ENCODE measurements at regions not wholly inside any gene's neighbourhood (a gene's known extent, or its start where the extent isn't known, plus 50 kb on each side); places are given as distances from the start of the nearest gene placed in this dataset.

- no peak overlapping the region for H3K4me3 ChIP-seq (ENCODE audit: low read depth, low read length)
- H3K4me1 ChIP-seq, result no peaks in the 10 kb centered on the region
- no peaks in the 10 kb centered on the region for H3K27me3 ChIP-seq
- H3K9me3 ChIP-seq, result no peaks in the 10 kb centered on the region
- TF ChIP-seq CTCF (IDR thresholded peaks at IDR 0.05; ENCODE audit: low read depth, low read length), result no peak
- no peaks in the 10 kb centered on the region for H3K36me3 ChIP-seq
- DNase-seq, result no peak
These were observed 70.6 kb upstream of the ARHGAP5 start for GRCh38 chr14:32006263-32007110.

- H3K27me3 ChIP-seq, result no peaks in the 10 kb centered on the region
- H3K4me3 ChIP-seq (ENCODE audit: low read depth, low read length), result no peak overlapping the region
- no peaks in the 10 kb centered on the region for H3K4me1 ChIP-seq
- no peak for TF ChIP-seq CTCF (IDR thresholded peaks at IDR 0.05; ENCODE audit: low read depth, low read length)
- H3K9me3 ChIP-seq, result no peaks in the 10 kb centered on the region
- DNase-seq, result no peak
- H3K36me3 ChIP-seq, result no peaks in the 10 kb centered on the region
These were observed 69.2 kb upstream of the ARHGAP5 start for GRCh38 chr14:32007755-32008362.

GRCh38 chr14:32008602-32009193 is 68.4 kb upstream of the ARHGAP5 start:
- Histone ChIP-seq H3K36me3 (no peaks in the 10 kb centered on the region), H3K27me3 (no peaks in the 10 kb centered on the region), H3K4me1 (no peaks in the 10 kb centered on the region), H3K4me3 (ENCODE audit: low read depth, low read length) (no peak overlapping the region), H3K9me3 (no peaks in the 10 kb centered on the region)
- no peak for DNase-seq
- TF ChIP-seq CTCF (IDR thresholded peaks at IDR 0.05; ENCODE audit: low read depth, low read length), result no peak

- Histone ChIP-seq H3K9me3 (no peaks in the 10 kb centered on the region), H3K27me3 (no peaks in the 10 kb centered on the region), H3K36me3 (no peaks in the 10 kb centered on the region), H3K4me3 (ENCODE audit: low read depth, low read length) (no peak overlapping the region), H3K4me1 (no peaks in the 10 kb centered on the region)
- DNase-seq, result no peak
- no peak for TF ChIP-seq CTCF (IDR thresholded peaks at IDR 0.05; ENCODE audit: low read depth, low read length)
These were observed 67.7 kb upstream of the ARHGAP5 start for GRCh38 chr14:32009221-32009975.

GRCh38 chr14:32009976-32010581 is 67.0 kb upstream of the ARHGAP5 start:
- Histone ChIP-seq H3K27me3 (no peaks in the 10 kb centered on the region), H3K4me3 (ENCODE audit: low read depth, low read length) (no peak overlapping the region), H3K36me3 (no peaks in the 10 kb centered on the region), H3K4me1 (no peaks in the 10 kb centered on the region), H3K9me3 (no peaks in the 10 kb centered on the region)
- TF ChIP-seq CTCF (IDR thresholded peaks at IDR 0.05; ENCODE audit: low read depth, low read length), result no peak
- no peak for DNase-seq
